Activated T-cell treated with anti-CD3 and anti-CD28 coated beads, Interleukin-2, amount 50 U/mL, for 48 hours (primary cell): ENCODE measurements at regions not wholly inside any gene's neighbourhood (a gene's known extent, or its start where the extent isn't known, plus 50 kb on each side); places are given as distances from the start of the nearest gene placed in this dataset.

ENCODE experiments used
- DNase-seq, 2 experiments: peaks; one replicate each; pipeline ENCODE4 v3.0.0-alpha.2; 2020

- no peak for DNase-seq
These were observed 426.3 kb upstream of the ZEB2 start for GRCh38 chr2:144946263-144946662.

GRCh38 chr2:144944546-144945220, 424.8 kb upstream of the ZEB2 start:
- no peak for DNase-seq

GRCh38 chr2:144943986-144944385, 424.1 kb upstream of the ZEB2 start:
- no peak for DNase-seq

GRCh38 chr2:144943293-144943941, 423.5 kb upstream of the ZEB2 start:
- no peak for DNase-seq

GRCh38 chr2:144942516-144943256, 422.8 kb upstream of the ZEB2 start:
- no peak for DNase-seq

GRCh38 chr2:144941743-144942488, 422.0 kb upstream of the ZEB2 start:
- DNase-seq, result no peak

GRCh38 chr2:144939590-144939989, 419.7 kb upstream of the ZEB2 start:
- DNase-seq, result no peak

- no peak for DNase-seq
These were observed 418.2 kb upstream of the ZEB2 start for GRCh38 chr2:144937910-144938709.

- no peak for DNase-seq
These were observed 417.1 kb upstream of the ZEB2 start for GRCh38 chr2:144937066-144937465.

GRCh38 chr2:144936442-144936841, 416.5 kb upstream of the ZEB2 start:
- DNase-seq, result no peak

- no peak for DNase-seq
These were observed 415.8 kb upstream of the ZEB2 start for GRCh38 chr2:144935736-144936135.

GRCh38 chr2:144935191-144935590, 415.3 kb upstream of the ZEB2 start:
- no peak for DNase-seq

- DNase-seq, result no peak
These were observed 412.0 kb upstream of the ZEB2 start for GRCh38 chr2:144931960-144932359.

GRCh38 chr2:144931480-144931879, 411.6 kb upstream of the ZEB2 start:
- no peak for DNase-seq

- no peak for DNase-seq
These were observed 407.5 kb upstream of the ZEB2 start for GRCh38 chr2:144927429-144927828.

- no peak for DNase-seq
These were observed 406.0 kb upstream of the ZEB2 start for GRCh38 chr2:144925886-144926285.

- DNase-seq, result no peak
These were observed 404.9 kb upstream of the ZEB2 start for GRCh38 chr2:144924827-144925226.

GRCh38 chr2:144922519-144922918, 402.6 kb upstream of the ZEB2 start:
- DNase-seq, result no peak

GRCh38 chr2:144920755-144921530, 401.0 kb upstream of the ZEB2 start:
- no peak for DNase-seq

GRCh38 chr2:144914622-144915318, 394.9 kb upstream of the ZEB2 start:
- no peak for DNase-seq

- no peak for DNase-seq
These were observed 394.2 kb upstream of the ZEB2 start for GRCh38 chr2:144914113-144914512.
